ENCODE measurements at regions not wholly inside any gene's neighbourhood (a gene's known extent, or its start where the extent isn't known, plus 50 kb on each side); places are given as distances from the start of the nearest gene placed in this dataset.

DNA sequence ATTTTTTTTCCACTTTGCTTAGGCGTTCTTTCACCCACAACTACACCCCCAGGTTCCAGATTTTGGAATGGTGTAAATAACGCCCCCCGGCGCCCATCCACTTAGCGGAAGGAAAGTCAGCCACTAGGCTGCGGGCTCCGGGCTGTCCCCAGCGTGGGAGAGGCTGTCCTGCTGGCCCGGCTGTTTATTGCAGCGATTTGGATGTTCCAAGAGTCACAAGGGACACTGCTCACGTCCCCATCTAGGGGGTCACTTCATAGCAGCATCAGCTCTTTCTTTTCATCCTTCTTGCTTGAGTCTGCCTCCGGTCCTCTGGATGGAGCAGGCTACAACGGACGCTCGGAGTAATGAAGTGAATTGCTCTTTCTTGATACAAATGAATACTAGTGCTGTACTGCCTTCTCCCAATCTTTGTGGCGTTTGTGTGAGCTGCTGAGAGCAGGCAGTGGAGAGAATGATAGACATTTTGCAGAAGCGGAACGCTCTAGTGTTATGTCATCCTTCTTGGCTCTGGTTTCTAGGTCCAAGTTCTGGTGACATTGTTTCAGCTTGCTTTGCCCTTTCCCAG lies 50.7 kb upstream of the PAIP2B start:
- DNase-seq: no peak

DNA sequence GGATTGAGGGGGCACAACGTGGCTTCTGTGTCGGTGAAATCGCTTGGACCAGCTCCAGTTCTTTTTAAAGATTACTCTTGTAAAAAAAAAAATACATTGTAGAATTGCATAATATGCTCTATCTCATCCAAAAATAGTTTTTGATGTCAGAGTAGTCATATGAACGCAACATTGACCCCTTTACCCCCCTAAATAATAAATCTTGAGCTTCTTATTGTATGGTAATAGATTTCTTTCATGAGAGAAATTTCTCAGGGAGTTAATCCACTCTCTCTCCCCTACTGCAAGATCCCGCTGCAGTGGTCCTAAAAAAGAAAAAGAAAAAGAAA lies 50.2 kb upstream of the PAIP2B start:
- DNase-seq: no peak

DNA sequence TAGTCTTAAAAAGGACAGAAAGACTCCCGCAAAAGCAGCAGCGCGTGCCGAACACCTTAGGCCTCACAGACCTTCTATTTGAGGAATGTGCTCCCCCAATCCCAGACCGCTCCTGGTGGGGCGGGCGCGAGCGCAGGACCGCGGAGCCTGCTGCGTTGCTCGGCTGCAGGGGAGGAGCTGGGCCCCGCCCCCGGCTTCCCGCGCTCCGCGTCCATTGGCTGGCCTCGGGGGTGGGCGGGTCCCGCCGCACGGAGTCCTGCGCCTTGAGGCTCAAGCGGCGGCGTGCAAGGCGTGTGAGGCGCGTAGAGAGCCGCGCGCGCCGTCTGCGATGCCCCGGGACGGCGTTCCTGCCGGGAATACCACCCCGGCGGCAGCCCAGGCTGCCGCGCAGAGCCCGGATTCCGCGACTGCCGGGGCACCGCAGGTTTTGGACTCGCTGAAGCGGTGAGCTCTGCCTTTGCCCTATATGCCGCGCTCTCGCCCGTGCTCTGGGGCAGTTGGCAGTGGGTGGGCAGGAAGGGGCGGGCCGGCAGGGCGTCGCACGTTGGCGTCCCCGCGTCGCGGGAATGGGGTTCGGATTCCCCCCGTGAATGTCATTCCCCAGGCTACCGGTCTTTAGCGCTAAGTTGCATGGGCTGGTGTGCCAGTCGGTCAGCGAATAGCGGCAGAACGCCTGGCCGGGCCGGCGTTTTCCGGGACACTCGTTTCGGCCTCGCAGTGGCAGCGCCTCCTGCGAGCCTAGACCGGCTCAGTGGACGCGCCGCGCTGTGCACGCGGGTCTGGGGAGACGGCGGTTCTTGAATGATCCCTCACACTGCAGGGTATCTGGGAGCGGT lies 49.6 kb upstream of the PAIP2B start:
- peak; percentile 59 to 83 (median 71) for DNase-seq

Data from T-helper 1 cell (primary cell).